IMR-90 (cell line): ENCODE measurements at regions not wholly inside any gene's neighbourhood (a gene's known extent, or its start where the extent isn't known, plus 50 kb on each side); places are given as distances from the start of the nearest gene placed in this dataset.

Source experiments
- CHD1 ChIP-seq: IDR thresholded peaks from 2 replicates; pipeline ENCODE4 v1.6.1; 2012; ENCODE audit warnings: low read depth, low read length, improper control_type of control experiment
- CTCF ChIP-seq: conservative IDR thresholded peaks from 2 replicates; pipeline ENCODE4 v1.5.1; 2012; ENCODE audit warnings: mild to moderate bottlenecking, low read depth, low read length, improper control_type of control experiment
- MXI1 ChIP-seq: IDR thresholded peaks from 2 replicates; pipeline ENCODE4 v1.6.1; 2012; ENCODE audit warnings: low read depth, mild to moderate bottlenecking, low read length, moderate library complexity, borderline replicate concordance

- TF ChIP-seq CTCF = no peak
- no peak for TF ChIP-seq CHD1
- no peak for TF ChIP-seq MXI1
Observed at GRCh38 chr12:74391283-74391682, 146.4 kb upstream of the ATXN7L3B start.
